Panc1 (cell line): ENCODE measurements at regions not wholly inside any gene's neighbourhood (a gene's known extent, or its start where the extent isn't known, plus 50 kb on each side); places are given as distances from the start of the nearest gene placed in this dataset.

ENCODE experiments used
- CTCF ChIP-seq: fragments of 450-650 bp; IDR thresholded peaks from 2 replicates; pipeline ENCODE4 v1.5.1; 2017; ENCODE audit warnings: mild to moderate bottlenecking
- TCF7L2 ChIP-seq: IDR thresholded peaks from 2 replicates; pipeline ENCODE4 v1.6.1; 2011; ENCODE audit warnings: mild to moderate bottlenecking, low read depth, low read length, inconsistent platforms

GRCh38 chr5:74497706-74498105 is 142.8 kb downstream of the ENC1 start:
- TF ChIP-seq CTCF = no peak
- no peak for TF ChIP-seq TCF7L2
